ENCODE measurements at regions not wholly inside any gene's neighbourhood (a gene's known extent, or its start where the extent isn't known, plus 50 kb on each side); places are given as distances from the start of the nearest gene placed in this dataset.

- no peak overlapping the region for H3K4me3 ChIP-seq (ENCODE audit: low read length in 2 of 2)
- H3K4me1 ChIP-seq (ENCODE audit: control insufficient read depth, insufficient read depth, low read length), result no peaks in the 10 kb centered on the region
- H3K27me3 ChIP-seq (ENCODE audit: control insufficient read depth in 1 of 2, insufficient read depth in 2 of 2, low read length in 2 of 2), result no peaks in the 10 kb centered on the region
- no peaks in the 10 kb centered on the region for H3K9me3 ChIP-seq (ENCODE audit: control insufficient read depth in 2 of 2, low read length in 2 of 2)
- H3K36me3 ChIP-seq (ENCODE audit: control insufficient read depth in 2 of 2, insufficient read depth in 2 of 2, low read length in 2 of 2), result no peaks in the 10 kb centered on the region
- H3K27ac ChIP-seq (ENCODE audit: low read length), result no peak overlapping the region
- no peak overlapping the region for H3K9ac ChIP-seq (ENCODE audit: low read length in 2 of 2)
Measured at GRCh38 chr5:126236994-126237393, 186.2 kb upstream of the GRAMD2B start.

- Histone ChIP-seq H3K4me1 (ENCODE audit: control insufficient read depth, insufficient read depth, low read length) (no peaks in the 10 kb centered on the region), H3K4me3 (ENCODE audit: low read length in 2 of 2) (no peak overlapping the region), H3K27me3 (ENCODE audit: control insufficient read depth in 1 of 2, insufficient read depth in 2 of 2, low read length in 2 of 2) (no peaks in the 10 kb centered on the region), H3K9me3 (ENCODE audit: control insufficient read depth in 2 of 2, low read length in 2 of 2) (no peaks in the 10 kb centered on the region), H3K9ac (ENCODE audit: low read length in 2 of 2) (no peak overlapping the region), H3K36me3 (ENCODE audit: control insufficient read depth in 2 of 2, insufficient read depth in 2 of 2, low read length in 2 of 2) (no peaks in the 10 kb centered on the region), H3K27ac (ENCODE audit: low read length) (no peak overlapping the region)
Measured at GRCh38 chr5:126248611-126249010, 174.6 kb upstream of the GRAMD2B start.

DNA sequence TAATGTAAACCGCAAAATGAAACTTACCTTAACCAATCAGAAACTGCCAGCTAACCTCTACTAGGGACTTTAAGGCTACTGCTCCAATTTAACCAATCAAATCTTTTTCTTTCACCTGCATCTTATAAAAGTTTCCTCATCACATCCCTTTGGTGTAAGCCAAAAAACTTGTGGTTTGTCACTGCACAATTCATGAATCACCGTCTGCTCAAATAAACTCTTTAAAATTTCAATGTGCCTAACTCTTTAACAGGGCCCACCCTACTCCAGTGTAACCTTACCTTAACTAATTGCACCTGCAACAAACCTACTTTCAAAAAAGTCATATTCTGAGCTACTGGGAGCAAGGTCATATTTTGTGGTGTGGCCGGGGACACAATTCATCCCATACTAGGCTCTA is 172.2 kb upstream of the GRAMD2B start:
- H3K9me3 ChIP-seq (ENCODE audit: control insufficient read depth in 2 of 2, low read length in 2 of 2), result no peaks in the 10 kb centered on the region
- H3K9ac ChIP-seq (ENCODE audit: low read length in 2 of 2), result no peak overlapping the region
- H3K4me1 ChIP-seq (ENCODE audit: control insufficient read depth, insufficient read depth, low read length), result no peaks in the 10 kb centered on the region
- no peaks in the 10 kb centered on the region for H3K36me3 ChIP-seq (ENCODE audit: control insufficient read depth in 2 of 2, insufficient read depth in 2 of 2, low read length in 2 of 2)
- no peak overlapping the region for H3K27ac ChIP-seq (ENCODE audit: low read length)
- H3K4me3 ChIP-seq (ENCODE audit: low read length in 2 of 2), result no peak overlapping the region
- no peaks in the 10 kb centered on the region for H3K27me3 ChIP-seq (ENCODE audit: control insufficient read depth in 1 of 2, insufficient read depth in 2 of 2, low read length in 2 of 2)

- H3K4me1 ChIP-seq (ENCODE audit: control insufficient read depth, insufficient read depth, low read length), result no peaks in the 10 kb centered on the region
- no peaks in the 10 kb centered on the region for H3K36me3 ChIP-seq (ENCODE audit: control insufficient read depth in 2 of 2, insufficient read depth in 2 of 2, low read length in 2 of 2)
- peaks cover 0 to 9% of the 10 kb centered on the region in 2 donors for H3K9me3 ChIP-seq (ENCODE audit: control insufficient read depth in 2 of 2, low read length in 2 of 2)
- H3K27me3 ChIP-seq (ENCODE audit: control insufficient read depth in 1 of 2, insufficient read depth in 2 of 2, low read length in 2 of 2), result no peaks in the 10 kb centered on the region
- H3K9ac ChIP-seq (ENCODE audit: low read length in 2 of 2), result no peak overlapping the region
- H3K27ac ChIP-seq (ENCODE audit: low read length), result no peak overlapping the region
- H3K4me3 ChIP-seq (ENCODE audit: low read length in 2 of 2), result no peak overlapping the region
Measured at GRCh38 chr5:126253406-126253805, 169.8 kb upstream of the GRAMD2B start.

GRCh38 chr5:126263591-126264184 is 159.5 kb upstream of the GRAMD2B start:
- Histone ChIP-seq H3K36me3 (ENCODE audit: control insufficient read depth in 2 of 2, insufficient read depth in 2 of 2, low read length in 2 of 2) (no peaks in the 10 kb centered on the region), H3K4me1 (ENCODE audit: control insufficient read depth, insufficient read depth, low read length) (no peaks in the 10 kb centered on the region)

GRCh38 chr5:126265917-126266316 is 157.3 kb upstream of the GRAMD2B start:
- Histone ChIP-seq H3K9ac (ENCODE audit: low read length in 2 of 2) (no peak overlapping the region), H3K27me3 (ENCODE audit: control insufficient read depth in 1 of 2, insufficient read depth in 2 of 2, low read length in 2 of 2) (no peaks in the 10 kb centered on the region), H3K36me3 (ENCODE audit: control insufficient read depth in 2 of 2, insufficient read depth in 2 of 2, low read length in 2 of 2) (no peaks in the 10 kb centered on the region), H3K4me3 (ENCODE audit: low read length in 2 of 2) (no peak overlapping the region), H3K9me3 (ENCODE audit: control insufficient read depth in 2 of 2, low read length in 2 of 2) (no peaks in the 10 kb centered on the region), H3K4me1 (ENCODE audit: control insufficient read depth, insufficient read depth, low read length) (no peaks in the 10 kb centered on the region), H3K27ac (ENCODE audit: low read length) (no peak overlapping the region)

More at GRCh38 chr5:126263591-126264184, 159.5 kb upstream of the GRAMD2B start:
- Histone ChIP-seq H3K27me3 (ENCODE audit: control insufficient read depth in 1 of 2, insufficient read depth in 2 of 2, low read length in 2 of 2) (no peaks in the 10 kb centered on the region), H3K4me3 (ENCODE audit: low read length in 2 of 2) (no peak overlapping the region), H3K27ac (ENCODE audit: low read length) (no peak overlapping the region), H3K9ac (ENCODE audit: low read length in 2 of 2) (no peak overlapping the region), H3K9me3 (ENCODE audit: control insufficient read depth in 2 of 2, low read length in 2 of 2) (peaks cover 0 to 3% of the 10 kb centered on the region in 2 donors)

GRCh38 chr5:126267438-126267837 is 155.8 kb upstream of the GRAMD2B start:
- no peak overlapping the region for H3K9ac ChIP-seq (ENCODE audit: low read length in 2 of 2)
- no peaks in the 10 kb centered on the region for H3K36me3 ChIP-seq (ENCODE audit: control insufficient read depth in 2 of 2, insufficient read depth in 2 of 2, low read length in 2 of 2)
- H3K9me3 ChIP-seq (ENCODE audit: control insufficient read depth in 2 of 2, low read length in 2 of 2), result no peaks in the 10 kb centered on the region
- no peaks in the 10 kb centered on the region for H3K4me1 ChIP-seq (ENCODE audit: control insufficient read depth, insufficient read depth, low read length)
- no peak overlapping the region for H3K4me3 ChIP-seq (ENCODE audit: low read length in 2 of 2)
- H3K27ac ChIP-seq (ENCODE audit: low read length), result no peak overlapping the region
- H3K27me3 ChIP-seq (ENCODE audit: control insufficient read depth in 1 of 2, insufficient read depth in 2 of 2, low read length in 2 of 2), result no peaks in the 10 kb centered on the region

DNA sequence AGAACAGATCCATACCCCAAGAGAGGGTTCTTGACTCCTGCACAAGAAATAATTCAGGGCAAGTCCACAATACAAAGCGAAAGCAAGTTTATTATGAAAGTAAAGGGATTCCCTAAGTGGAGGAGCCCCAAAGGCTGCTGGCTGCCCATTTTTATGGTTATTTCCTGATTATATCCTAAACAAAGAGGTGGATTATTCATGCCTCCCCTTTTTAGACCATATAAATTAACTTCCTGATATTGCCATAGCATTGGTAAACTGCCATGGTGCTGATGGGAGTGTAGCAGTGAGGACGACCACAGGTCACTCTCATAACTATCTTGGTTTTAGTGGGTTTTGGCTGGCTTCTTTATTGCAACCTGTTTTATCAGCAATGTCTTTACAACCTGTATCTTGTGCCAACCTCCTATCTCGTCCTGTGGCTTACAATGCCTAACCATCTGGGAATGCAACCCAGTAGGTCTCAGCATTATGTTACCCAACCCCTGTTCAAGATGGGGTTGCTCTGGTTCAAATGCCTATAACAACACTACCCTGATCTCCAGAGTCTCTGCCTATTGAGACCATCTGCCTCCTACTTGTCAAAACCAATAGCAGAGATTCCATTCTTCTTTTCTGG is 154.4 kb upstream of the GRAMD2B start:
- Histone ChIP-seq H3K36me3 (ENCODE audit: control insufficient read depth in 2 of 2, insufficient read depth in 2 of 2, low read length in 2 of 2) (no peaks in the 10 kb centered on the region), H3K9me3 (ENCODE audit: control insufficient read depth in 2 of 2, low read length in 2 of 2) (no peaks in the 10 kb centered on the region), H3K27ac (ENCODE audit: low read length) (no peak overlapping the region), H3K4me3 (ENCODE audit: low read length in 2 of 2) (no peak overlapping the region), H3K4me1 (ENCODE audit: control insufficient read depth, insufficient read depth, low read length) (no peaks in the 10 kb centered on the region), H3K9ac (ENCODE audit: low read length in 2 of 2) (no peak overlapping the region), H3K27me3 (ENCODE audit: control insufficient read depth in 1 of 2, insufficient read depth in 2 of 2, low read length in 2 of 2) (no peaks in the 10 kb centered on the region)

GRCh38 chr5:126269511-126269910 is 153.7 kb upstream of the GRAMD2B start:
- Histone ChIP-seq H3K4me1 (ENCODE audit: control insufficient read depth, insufficient read depth, low read length) (no peaks in the 10 kb centered on the region), H3K27ac (ENCODE audit: low read length) (no peak overlapping the region), H3K9ac (ENCODE audit: low read length in 2 of 2) (no peak overlapping the region), H3K4me3 (ENCODE audit: low read length in 2 of 2) (no peak overlapping the region), H3K9me3 (ENCODE audit: control insufficient read depth in 2 of 2, low read length in 2 of 2) (no peaks in the 10 kb centered on the region), H3K27me3 (ENCODE audit: control insufficient read depth in 1 of 2, insufficient read depth in 2 of 2, low read length in 2 of 2) (no peaks in the 10 kb centered on the region), H3K36me3 (ENCODE audit: control insufficient read depth in 2 of 2, insufficient read depth in 2 of 2, low read length in 2 of 2) (no peaks in the 10 kb centered on the region)

GRCh38 chr5:126271141-126271540 is 152.1 kb upstream of the GRAMD2B start:
- Histone ChIP-seq H3K9me3 (ENCODE audit: control insufficient read depth in 2 of 2, low read length in 2 of 2) (no peaks in the 10 kb centered on the region), H3K36me3 (ENCODE audit: control insufficient read depth in 2 of 2, insufficient read depth in 2 of 2, low read length in 2 of 2) (no peaks in the 10 kb centered on the region), H3K4me1 (ENCODE audit: control insufficient read depth, insufficient read depth, low read length) (no peaks in the 10 kb centered on the region), H3K9ac (ENCODE audit: low read length in 2 of 2) (no peak overlapping the region), H3K27ac (ENCODE audit: low read length) (no peak overlapping the region), H3K4me3 (ENCODE audit: low read length in 2 of 2) (no peak overlapping the region), H3K27me3 (ENCODE audit: control insufficient read depth in 1 of 2, insufficient read depth in 2 of 2, low read length in 2 of 2) (no peaks in the 10 kb centered on the region)

DNA sequence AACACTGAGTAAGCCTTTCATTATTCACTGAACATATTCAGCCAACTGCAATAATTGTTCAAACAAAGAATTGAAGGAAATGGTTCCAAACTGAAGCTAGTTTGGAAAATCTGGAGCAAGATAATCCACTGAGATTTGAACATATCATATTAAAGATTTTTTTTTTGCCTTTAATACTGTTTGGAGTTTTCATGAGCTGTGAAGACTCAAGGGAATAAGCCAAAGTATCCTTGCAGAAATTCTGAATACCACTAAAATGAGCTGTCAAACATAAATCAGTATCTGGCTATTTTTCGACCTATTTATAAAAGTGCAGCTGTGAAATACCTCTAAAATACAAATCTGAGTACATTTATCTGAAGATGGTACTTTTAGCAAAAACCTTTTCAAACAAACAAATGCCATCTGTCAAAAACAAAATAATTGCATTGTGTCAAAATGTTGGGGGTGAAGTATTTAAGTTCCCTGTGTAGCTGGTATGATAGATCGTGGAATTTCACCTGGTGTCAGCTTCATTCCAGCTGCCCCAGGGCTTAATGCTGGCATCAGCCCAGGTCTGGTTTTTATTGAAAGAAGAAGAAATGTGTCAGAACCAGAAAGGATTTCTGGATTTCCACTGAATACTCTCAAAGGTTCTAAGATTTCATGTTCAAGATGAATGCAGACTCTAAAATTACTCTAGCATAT is 149.0 kb upstream of the GRAMD2B start:
- no peaks in the 10 kb centered on the region for H3K4me1 ChIP-seq (ENCODE audit: control insufficient read depth, insufficient read depth, low read length)
- no peak overlapping the region for H3K9ac ChIP-seq (ENCODE audit: low read length in 2 of 2)
- H3K27ac ChIP-seq (ENCODE audit: low read length), result no peak overlapping the region
- no peaks in the 10 kb centered on the region for H3K27me3 ChIP-seq (ENCODE audit: control insufficient read depth in 1 of 2, insufficient read depth in 2 of 2, low read length in 2 of 2)
- no peak overlapping the region for H3K4me3 ChIP-seq (ENCODE audit: low read length in 2 of 2)
- no peaks in the 10 kb centered on the region for H3K9me3 ChIP-seq (ENCODE audit: control insufficient read depth in 2 of 2, low read length in 2 of 2)
- H3K36me3 ChIP-seq (ENCODE audit: control insufficient read depth in 2 of 2, insufficient read depth in 2 of 2, low read length in 2 of 2), result no peaks in the 10 kb centered on the region

All from stomach smooth muscle (tissue), 2 donors.